H9 (cell line): ENCODE measurements at regions not wholly inside any gene's neighbourhood (a gene's known extent, or its start where the extent isn't known, plus 50 kb on each side); places are given as distances from the start of the nearest gene placed in this dataset.

Experiments
- DNase-seq: peaks from one replicate; pipeline ENCODE4 v3.0.0-alpha.2; 2017
- H2AFZ ChIP-seq: one replicate; pipeline ENCODE4 v1.6.1; 2013; ENCODE audit warnings: mild to moderate bottlenecking, low read length, control low read depth, moderate library complexity
- H2AK5ac ChIP-seq: 2 replicates; pipeline ENCODE4 v1.6.1; 2013; ENCODE audit warnings: low read length, control low read depth, mixed read lengths; ENCODE audit not compliant: insufficient read length
- H2BK120ac ChIP-seq: one replicate; pipeline ENCODE4 v1.6.1; 2013; ENCODE audit warnings: low read depth, mild to moderate bottlenecking, low read length, control low read depth, inconsistent platforms; ENCODE audit not compliant: poor library complexity, severe bottlenecking
- H2BK12ac ChIP-seq: 2 replicates; pipeline ENCODE4 v1.6.1; 2013; ENCODE audit warnings: low read length, control low read depth, mixed read lengths, low read depth; ENCODE audit not compliant: insufficient read length
- H2BK15ac ChIP-seq: 2 replicates; pipeline ENCODE4 v1.6.1; 2013; ENCODE audit warnings: low read depth, low read length, control low read depth
- H2BK20ac ChIP-seq: one replicate; pipeline ENCODE4 v1.6.1; 2013; ENCODE audit warnings: low read depth, mild to moderate bottlenecking, low read length, control low read depth, inconsistent platforms; ENCODE audit not compliant: poor library complexity, severe bottlenecking
- H2BK5ac ChIP-seq: 2 replicates; pipeline ENCODE4 v1.6.1; 2013; ENCODE audit warnings: low read length, control low read depth, mixed read lengths; ENCODE audit not compliant: insufficient read length
- H3K14ac ChIP-seq: 2 replicates; pipeline ENCODE4 v1.6.1; 2013; ENCODE audit warnings: low read length, control low read depth; ENCODE audit not compliant: insufficient read depth
- H3K18ac ChIP-seq: 2 replicates; pipeline ENCODE4 v1.6.1; 2013; ENCODE audit warnings: low read depth, mild to moderate bottlenecking, mixed read lengths, low read length, control low read depth; ENCODE audit not compliant: insufficient read length
- H3K23ac ChIP-seq: 2 replicates; pipeline ENCODE4 v1.6.1; 2013; ENCODE audit warnings: low read length, control low read depth, mixed read lengths, low read depth; ENCODE audit not compliant: insufficient read length
- H3K23me2 ChIP-seq: 2 replicates; pipeline ENCODE4 v1.6.1; 2013; ENCODE audit warnings: low read depth, mild to moderate bottlenecking, mixed read lengths, low read length, control low read depth; ENCODE audit not compliant: insufficient read length, poor library complexity, severe bottlenecking
- H3K27ac ChIP-seq: 2 replicates; pipeline ENCODE4 v1.5.1; 2013; ENCODE audit warnings: low read length, control low read depth, mixed read lengths, low read depth; ENCODE audit not compliant: insufficient read length
- H3K27me3 ChIP-seq: 2 replicates; pipeline ENCODE4 v1.6.1; 2013; ENCODE audit warnings: low read length, control low read depth, inconsistent platforms; ENCODE audit not compliant: insufficient read depth
- H3K4ac ChIP-seq: 2 replicates; pipeline ENCODE4 v1.6.1; 2013; ENCODE audit warnings: low read depth, mild to moderate bottlenecking, control low read depth, inconsistent platforms, low read length, moderate library complexity
- H3K4me1 ChIP-seq: 2 replicates; pipeline ENCODE4 v1.6.1; 2013; ENCODE audit warnings: low read length, control low read depth, inconsistent platforms; ENCODE audit not compliant: insufficient read depth
- H3K4me2 ChIP-seq: 2 replicates; pipeline ENCODE4 v1.6.1; 2013; ENCODE audit warnings: low read length, control low read depth, mixed read lengths; ENCODE audit not compliant: insufficient read length, insufficient read depth
- H3K56ac ChIP-seq: 2 replicates; pipeline ENCODE4 v1.6.1; 2013; ENCODE audit warnings: low read depth, mild to moderate bottlenecking, mixed read lengths, low read length, control low read depth; ENCODE audit not compliant: insufficient read length
- H3K79me1 ChIP-seq: 2 replicates; pipeline ENCODE4 v1.6.1; 2013; ENCODE audit warnings: low read depth, mild to moderate bottlenecking, moderate library complexity, low read length, control low read depth, inconsistent platforms; ENCODE audit not compliant: insufficient read depth, poor library complexity, severe bottlenecking
- H3K79me2 ChIP-seq: 2 replicates; pipeline ENCODE4 v1.6.1; 2013; ENCODE audit warnings: low read length, control low read depth, inconsistent platforms; ENCODE audit not compliant: insufficient read depth
- H3K9ac ChIP-seq: 2 replicates; pipeline ENCODE4 v1.6.1; 2013; ENCODE audit warnings: low read length, control low read depth, mixed read lengths; ENCODE audit not compliant: insufficient read length; ENCODE audit errors: extremely low read depth
- H3K9me3 ChIP-seq: one replicate; pipeline ENCODE4 v1.6.1; 2013; ENCODE audit warnings: low read depth, low read length, inconsistent platforms; ENCODE audit not compliant: control insufficient read depth
- H3T11ph ChIP-seq: one replicate; pipeline ENCODE4 v1.6.1; 2013; ENCODE audit warnings: mild to moderate bottlenecking, low read length, control low read depth, inconsistent platforms
- H4K20me1 ChIP-seq: one replicate; pipeline ENCODE4 v1.6.1; 2013; ENCODE audit not compliant: control insufficient read depth, insufficient read length, insufficient read depth
- H4K5ac ChIP-seq: 2 replicates; pipeline ENCODE4 v1.6.1; 2013; ENCODE audit warnings: low read depth, mild to moderate bottlenecking, mixed read lengths, low read length, control low read depth; ENCODE audit not compliant: insufficient read length
- H4K8ac ChIP-seq: replicated peaks from 2 replicates; pipeline ENCODE4 v1.6.1; 2013; ENCODE audit warnings: low read length, control low read depth, mixed read lengths, low read depth; ENCODE audit not compliant: insufficient read length
- H4K91ac ChIP-seq: 2 replicates; pipeline ENCODE4 v1.6.1; 2013; ENCODE audit warnings: low read depth, mild to moderate bottlenecking, moderate library complexity, mixed read lengths, low read length, control low read depth; ENCODE audit not compliant: insufficient read length
- H3K27ac Mint-ChIP-seq, 3 experiments: 2 replicates in 2 of 3; 3 replicates in 1 of 3; pipeline ENCODE4 v1.8.0; 2020 to 2021; ENCODE audit warnings: mixed read lengths in 3 of 3, mild to moderate bottlenecking in 1 of 3, moderate library complexity in 1 of 3
- H3K27me3 Mint-ChIP-seq: 2 replicates; pipeline ENCODE4 v1.8.0; 2021; ENCODE audit warnings: low read depth, mild to moderate bottlenecking, moderate library complexity, mixed read lengths
- H3K36me3 Mint-ChIP-seq, 3 experiments: 2 replicates in 2 of 3; 3 replicates in 1 of 3; pipeline ENCODE4 v1.8.0; 2020 to 2021; ENCODE audit warnings: low read depth in 3 of 3, mixed read lengths in 3 of 3; ENCODE audit not compliant: insufficient read depth in 1 of 3
- H3K4me1 Mint-ChIP-seq, 2 experiments: 2 replicates each; pipeline ENCODE4 v1.8.0; 2020; ENCODE audit warnings: mixed read lengths in 2 of 2
- H3K4me3 Mint-ChIP-seq, 2 experiments: 2 replicates in 1 of 2; 3 replicates in 1 of 2; pipeline ENCODE4 v1.8.0; 2020 to 2021; ENCODE audit warnings: mild to moderate bottlenecking in 2 of 2, mixed read lengths in 2 of 2, moderate library complexity in 1 of 2
- H3K9me3 Mint-ChIP-seq, 2 experiments: 2 replicates in 1 of 2; 3 replicates in 1 of 2; pipeline ENCODE4 v1.8.0; 2020; ENCODE audit warnings: mild to moderate bottlenecking in 2 of 2, mixed read lengths in 2 of 2, moderate library complexity in 1 of 2
- CTCF ChIP-seq: fragments of 200-600 bp; sonication (generic); conservative IDR thresholded peaks from 3 replicates; pipeline ENCODE4 v1.8.0; 2021; ENCODE audit warnings: antibody characterized with exemption, mild to moderate bottlenecking
- WGBS: extraction: QIAGEN DNeasy Blood & Tissue Kit; methylation state at CpG from one replicate; pipeline ENCODE4 v1.1.7; 2013; ENCODE audit warnings: missing lambda C conversion rate, low lambda C conversion rate, mixed read lengths; ENCODE audit not compliant: insufficient read length; ENCODE audit errors: extremely low coverage; 5-methylcytosine and 5-hydroxymethylcytosine counted together

DNA sequence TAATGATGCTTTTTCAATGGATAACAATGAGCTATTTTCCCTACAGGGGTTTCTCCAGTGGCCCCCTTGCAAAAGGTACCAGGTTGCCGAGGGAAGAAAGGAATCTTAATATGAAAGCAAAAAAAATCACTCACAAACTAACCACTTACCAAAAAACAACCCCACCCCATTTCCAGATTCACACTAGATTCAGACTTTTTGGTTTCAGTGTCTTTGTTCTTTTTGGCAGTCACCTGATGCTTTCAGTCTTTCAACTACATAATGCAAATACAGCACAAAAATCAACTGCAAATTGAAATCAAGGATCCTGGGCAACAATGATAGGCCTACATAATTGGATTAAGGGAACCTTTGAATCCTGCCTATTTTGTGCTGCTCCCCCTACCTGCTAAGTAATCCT, 71.1 kb upstream of the RAP2B start:
- Mint-ChIP-seq H3K36me3 (no peaks in the 10 kb centered on the region), H3K4me1 (peaks cover 63 to 68% of the 10 kb centered on the region in 2 experiments), H3K27me3 (peaks cover 1% of the 10 kb centered on the region; the same call in 1 of the 2 replicates), H3K4me3 (no peak overlapping the region; a peak in 1 of 5 replicates), H3K27ac (peak overlapping the region in 2 of 3 experiments; percentile 80 to 88; a peak in 4 of 7 replicates), H3K9me3 (no peaks in the 10 kb centered on the region)
- DNase-seq, result no peak
- no peak overlapping the region for H2BK12ac ChIP-seq
- H3K9ac ChIP-seq, result no peak overlapping the region
- no peak overlapping the region for H4K91ac ChIP-seq
- TF ChIP-seq CTCF, result no peak; the same call in 2 of the 3 replicates
- H2AFZ ChIP-seq, result no peak overlapping the region
- H3K14ac ChIP-seq, result no peak overlapping the region
- no peaks in the 10 kb centered on the region for H3K79me1 ChIP-seq
- no peak overlapping the region for H2BK5ac ChIP-seq
- no peak overlapping the region for H3K4ac ChIP-seq
- no CpG with 5 or more reads among the region's 1 CpG for WGBS
- no peak overlapping the region for H3K4me2 ChIP-seq
- no peaks in the 10 kb centered on the region for H4K20me1 ChIP-seq
- H4K5ac ChIP-seq, result no peak overlapping the region
- H3K9me3 ChIP-seq, result no peaks in the 10 kb centered on the region
- no peak overlapping the region for H3K27ac ChIP-seq
- no peak overlapping the region for H3K18ac ChIP-seq
- no peak overlapping the region for H2BK120ac ChIP-seq
- H3K23ac ChIP-seq, result no peak overlapping the region
- H3K4me1 ChIP-seq, result peaks cover 6% of the 10 kb centered on the region; the same call in 1 of the 2 replicates
- H2BK15ac ChIP-seq, result no peak overlapping the region
- no peaks in the 10 kb centered on the region for H3K27me3 ChIP-seq
- no peak overlapping the region for H3T11ph ChIP-seq
- H2AK5ac ChIP-seq, result no peak overlapping the region
- H3K23me2 ChIP-seq, result no peaks in the 10 kb centered on the region
- H3K79me2 ChIP-seq, result no peaks in the 10 kb centered on the region
- no peak overlapping the region for H4K8ac ChIP-seq
- no peak overlapping the region for H3K56ac ChIP-seq
- H2BK20ac ChIP-seq, result no peak overlapping the region
